ENCODE measurements at regions not wholly inside any gene's neighbourhood (a gene's known extent, or its start where the extent isn't known, plus 50 kb on each side); places are given as distances from the start of the nearest gene placed in this dataset.

DNA sequence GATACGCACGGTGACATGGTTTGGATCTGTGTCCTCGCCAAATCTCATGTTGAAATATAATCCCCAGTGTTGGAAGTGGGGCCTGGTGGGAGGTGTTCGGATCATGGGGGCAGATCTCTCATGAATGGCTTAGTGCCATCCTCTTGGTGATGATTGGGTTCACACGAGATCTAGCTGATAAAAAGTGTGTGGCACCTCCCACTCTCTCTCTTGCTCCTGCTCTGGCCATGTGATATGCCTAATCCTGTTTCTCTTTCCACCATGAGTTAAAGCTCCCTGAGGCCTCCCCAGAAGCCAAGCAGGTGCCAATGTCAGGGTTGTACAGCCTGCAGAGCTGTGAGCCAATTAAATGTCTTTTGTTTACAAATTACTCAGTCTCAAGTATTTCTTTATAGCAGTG lies 303.1 kb upstream of the PLET1 start:
- Histone ChIP-seq H3K9me3 (ENCODE audit: low read length) (no peaks in the 10 kb centered on the region), H3K27me3 (ENCODE audit: control insufficient read depth in 1 of 2, insufficient read depth in 2 of 2, low read length in 2 of 2) (0 out of 5 replicates have a peak, but pooled peaks cover 1 to 11% of the 10 kb centered on the region in 2 experiments), H3K9ac (ENCODE audit: insufficient read depth, low read depth, low read length) (no peak overlapping the region), H3K79me2 (ENCODE audit: insufficient read depth, low read length) (no peaks in the 10 kb centered on the region), H3K4me3 (replicated peaks in 1 of 3; ENCODE audit: insufficient read depth in 1 of 3, low read depth in 2 of 3, low read length in 3 of 3) (no peak overlapping the region), H3K4me1 (ENCODE audit: insufficient read depth, low read length) (0 out of 2 replicates have a peak, but pooled peaks cover 6% of the 10 kb centered on the region), H2AFZ (ENCODE audit: low read length) (no peak overlapping the region), H3K27ac (ENCODE audit: extremely low read length, insufficient read depth, low read length) (no peak overlapping the region), H3K4me2 (ENCODE audit: low read depth, low read length) (no peak overlapping the region), H4K20me1 (ENCODE audit: insufficient read depth, low read length) (no peaks in the 10 kb centered on the region), H3K36me3 (replicated peaks in 1 of 2; ENCODE audit: control insufficient read depth in 1 of 2, insufficient read depth in 2 of 2, low read length in 2 of 2) (no peaks in the 10 kb centered on the region)
- FAIRE-seq (no peak), DNase-seq (ENCODE audit: low spot score) (no peak), ATAC-seq (no peak)
- ChIA-PET POLR2A (no interaction called here), CTCF (ENCODE audit: low intra/inter-chr PET ratio, low total read pairs) (no interaction called here)
- WGBS (ENCODE audit: low lambda C conversion rate), result 63% methylated on average over 5 of the region's 5 CpGs
- intact Hi-C loops (cut with micrococcal nuclease; ENCODE audit: unreplicated experiment), result no loop called here
- TF ChIP-seq KDM2A (CRISPR knock-in tag; IDR thresholded peaks at IDR 0.05; ENCODE audit: borderline replicate concordance, low read depth), result no peak
- TF ChIP-seq SIX4 (CRISPR knock-in tag; IDR thresholded peaks at IDR 0.05), result no peak
- TF ChIP-seq FOXK2 (IDR thresholded peaks at IDR 0.05), result no peak
- no peak for TF ChIP-seq HDAC2 (CRISPR knock-in tag; IDR thresholded peaks at IDR 0.05)
- TF ChIP-seq NFIC (IDR thresholded peaks at IDR 0.05; ENCODE audit: low read length), result no peak
- no TSS peak for BruUV-seq (replicated peaks)
- in situ Hi-C loops (cut with HindIII; ENCODE audit: extremely low pct_ligation_motif_present, low pct_unique_long_range_greater_than_20kb), result no loop called here

DNA sequence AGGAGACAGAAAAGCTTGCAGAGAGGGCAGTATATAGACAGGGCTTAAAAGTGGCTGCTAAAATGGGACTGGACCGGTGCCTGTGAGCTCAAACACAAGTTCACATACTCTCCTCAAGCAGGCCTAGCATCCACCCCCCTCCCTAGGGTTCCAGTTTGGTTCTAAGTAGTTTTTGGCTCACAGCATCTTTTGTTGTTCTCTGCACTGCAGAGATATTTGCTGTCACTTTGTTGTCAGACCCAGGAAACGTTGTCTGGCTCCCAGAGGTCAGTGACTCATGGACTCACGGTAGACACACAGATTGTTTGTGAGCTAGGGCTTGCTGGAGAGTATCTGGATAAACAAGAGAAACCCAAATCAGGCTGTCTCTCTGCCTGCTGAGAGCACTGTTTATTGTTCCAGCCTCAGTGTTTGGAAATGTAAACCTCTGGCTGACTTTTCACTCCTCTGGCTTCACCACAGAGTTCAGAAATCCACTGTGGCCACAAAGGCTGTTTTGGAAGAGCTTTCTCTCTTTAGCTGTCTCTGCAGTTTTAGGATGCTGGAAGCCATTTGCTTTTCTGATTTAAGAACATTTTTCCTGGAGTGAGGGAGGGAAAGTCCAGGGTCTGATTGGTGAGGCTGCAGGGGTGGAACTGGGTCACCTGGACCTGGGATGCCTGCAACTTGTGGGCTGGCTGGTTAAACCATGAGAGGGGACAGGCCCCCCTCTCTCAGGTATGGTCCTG lies 303.7 kb upstream of the PLET1 start:
- H3K4me1 ChIP-seq (ENCODE audit: insufficient read depth, low read length), result 0 out of 2 replicates have a peak, but pooled peaks cover 6% of the 10 kb centered on the region
- no TSS peak for BruUV-seq (replicated peaks)
- H3K9me3 ChIP-seq (ENCODE audit: low read length), result no peaks in the 10 kb centered on the region
- no peak for TF ChIP-seq ZNF331 (CRISPR knock-in tag; IDR thresholded peaks at IDR 0.05)
- TF ChIP-seq EEA1 (CRISPR knock-in tag; IDR thresholded peaks at IDR 0.05; ENCODE audit: borderline replicate concordance), result no peak
- no peak for TF ChIP-seq FOXP1 (IDR thresholded peaks at IDR 0.05)
- peak; percentile 37; the same call in 1 of the 2 replicates for TF ChIP-seq FOXP1 (CRISPR knock-in tag; IDR thresholded peaks at IDR 0.05)
- no peak for TF ChIP-seq MED13 (CRISPR knock-in tag; IDR thresholded peaks at IDR 0.05)
- no peak for TF ChIP-seq IKZF4 (CRISPR knock-in tag; IDR thresholded peaks at IDR 0.05; ENCODE audit: borderline replicate concordance, low read depth, not compliant biosample characterization)
- peak; percentile 28; the same call in 1 of the 2 replicates for TF ChIP-seq FOSL2 (CRISPR knock-in tag; IDR thresholded peaks at IDR 0.05)
- no peak for TF ChIP-seq SMARCC2 (IDR thresholded peaks at IDR 0.05)
- 0 out of 2 replicates have a peak, but pooled peaks have one; percentile 30 for TF ChIP-seq SOX5 (CRISPR knock-in tag; IDR thresholded peaks at IDR 0.05; ENCODE audit: borderline replicate concordance)
- no peaks in the 10 kb centered on the region for H3K36me3 ChIP-seq (replicated peaks in 1 of 2; ENCODE audit: control insufficient read depth in 1 of 2, insufficient read depth in 2 of 2, low read length in 2 of 2)
- intact Hi-C loops (cut with micrococcal nuclease; ENCODE audit: unreplicated experiment) (no loop called here), in situ Hi-C loops (cut with HindIII; ENCODE audit: extremely low pct_ligation_motif_present, low pct_unique_long_range_greater_than_20kb) (no loop called here)
- H3K4me3 ChIP-seq (replicated peaks in 1 of 3; ENCODE audit: insufficient read depth in 1 of 3, low read depth in 2 of 3, low read length in 3 of 3), result no peak overlapping the region
- no peak overlapping the region for H2AFZ ChIP-seq (ENCODE audit: low read length)
- 0 out of 5 replicates have a peak, but pooled peaks cover 1 to 7% of the 10 kb centered on the region in 2 experiments for H3K27me3 ChIP-seq (ENCODE audit: control insufficient read depth in 1 of 2, insufficient read depth in 2 of 2, low read length in 2 of 2)
- peak; percentile 85 for ATAC-seq
- 4% methylated on average over 3 of the region's 3 CpGs for whole genome bisulfite sequencing (ENCODE audit: low lambda C conversion rate)
- no peaks in the 10 kb centered on the region for H3K79me2 ChIP-seq (ENCODE audit: insufficient read depth, low read length)
- H4K20me1 ChIP-seq (ENCODE audit: insufficient read depth, low read length), result no peaks in the 10 kb centered on the region
- no peak for FAIRE-seq
- H3K27ac ChIP-seq (ENCODE audit: extremely low read length, insufficient read depth, low read length), result no peak overlapping the region
- H3K4me2 ChIP-seq (ENCODE audit: low read depth, low read length), result no peak overlapping the region
- peak; percentile 11 for DNase-seq (ENCODE audit: low spot score)
- ChIA-PET CTCF (ENCODE audit: low intra/inter-chr PET ratio, low total read pairs) (no interaction called here), POLR2A (no interaction called here)
- no peak overlapping the region for H3K9ac ChIP-seq (ENCODE audit: insufficient read depth, low read depth, low read length)

Data from HepG2 (cell line).